Stimulated activated CD4-positive, alpha-beta T cell treated with anti-CD3 and anti-CD28 coated beads, TNF-alpha, amount 100 ng/mL, for 1 hour (primary cell): ENCODE measurements at regions not wholly inside any gene's neighbourhood (a gene's known extent, or its start where the extent isn't known, plus 50 kb on each side); places are given as distances from the start of the nearest gene placed in this dataset.

ENCODE experiments used
- DNase-seq, 3 donors: peaks; one replicate each; pipeline ENCODE4 v3.0.0-alpha.2; 2020; ENCODE audit warnings: low read depth in 3 of 3, low spot score in 1 of 3

GRCh38 chr21:23541571-23541970 lies 2065.7 kb downstream of the MRPL39 start:
- no peak for DNase-seq

- DNase-seq = no peak
Measured at GRCh38 chr21:23534850-23535249, 2072.4 kb downstream of the MRPL39 start.

GRCh38 chr21:23531444-23531843 lies 2075.8 kb downstream of the MRPL39 start:
- DNase-seq = no peak

GRCh38 chr21:23524685-23525084 lies 2082.6 kb downstream of the MRPL39 start:
- DNase-seq = no peak

- no peak for DNase-seq
Measured at GRCh38 chr21:23522751-23523150, 2084.5 kb downstream of the MRPL39 start.

GRCh38 chr21:23507501-23507900 lies 2099.8 kb downstream of the MRPL39 start:
- DNase-seq = no peak

GRCh38 chr21:23496729-23497128 lies 2110.6 kb downstream of the MRPL39 start:
- no peak for DNase-seq

- no peak for DNase-seq
Measured at GRCh38 chr21:23488245-23488644, 2119.0 kb downstream of the MRPL39 start.

- no peak for DNase-seq
Measured at GRCh38 chr21:23480591-23481270, 2126.6 kb downstream of the MRPL39 start.

- no peak for DNase-seq
Measured at GRCh38 chr21:23478381-23478780, 2128.9 kb downstream of the MRPL39 start.

- DNase-seq = no peak
Measured at GRCh38 chr21:23475281-23476219, 2131.7 kb downstream of the MRPL39 start.

- DNase-seq = no peak
Measured at GRCh38 chr21:23471877-23472276, 2135.4 kb downstream of the MRPL39 start.

- DNase-seq = no peak
Measured at GRCh38 chr21:23463365-23463764, 2143.9 kb downstream of the MRPL39 start.

- no peak for DNase-seq
Measured at GRCh38 chr21:23455676-23456075, 2151.6 kb downstream of the MRPL39 start.

GRCh38 chr21:23452384-23453083 lies 2154.7 kb downstream of the MRPL39 start:
- DNase-seq = no peak

- DNase-seq = no peak
Measured at GRCh38 chr21:23445307-23445706, 2162.0 kb downstream of the MRPL39 start.

GRCh38 chr21:23438081-23438480 lies 2169.2 kb downstream of the MRPL39 start:
- no peak for DNase-seq

- DNase-seq = no peak
Measured at GRCh38 chr21:23402929-23403520, 2204.3 kb downstream of the MRPL39 start.

- no peak for DNase-seq
Measured at GRCh38 chr21:23401278-23401677, 2206.0 kb downstream of the MRPL39 start.

GRCh38 chr21:23398726-23399125 lies 2208.6 kb downstream of the MRPL39 start:
- no peak for DNase-seq

- DNase-seq = no peak
Measured at GRCh38 chr21:23394458-23394857, 2212.8 kb downstream of the MRPL39 start.
